GM12878 (cell line): ENCODE measurements at regions not wholly inside any gene's neighbourhood (a gene's known extent, or its start where the extent isn't known, plus 50 kb on each side); places are given as distances from the start of the nearest gene placed in this dataset.

Experiments
- CHD2 ChIP-seq: IDR thresholded peaks from 2 replicates; pipeline ENCODE4 v1.6.1; 2011; ENCODE audit warnings: low read depth, low read length, improper control_type of control experiment, borderline replicate concordance
- CTCF ChIP-seq, 3 experiments: IDR thresholded peaks in 2 of 3; conservative IDR thresholded peaks in 1 of 3; 2 replicates each; pipeline ENCODE4 v1.5.1; 2011; ENCODE audit warnings: low read depth in 3 of 3, low read length in 3 of 3, mild to moderate bottlenecking in 3 of 3, control low read depth in 2 of 3, moderate library complexity in 2 of 3, inconsistent platforms in 1 of 3, mixed read lengths in 1 of 3; ENCODE audit not compliant: control insufficient read depth in 2 of 3, insufficient read depth in 1 of 3; ENCODE audit errors: extremely low read depth in 1 of 3
- EZH2 ChIP-seq: IDR thresholded peaks from 2 replicates; pipeline ENCODE4 v1.6.1; 2012; ENCODE audit warnings: low read depth, mild to moderate bottlenecking, control low read depth, inconsistent platforms, low read length, borderline replicate concordance; ENCODE audit not compliant: control insufficient read depth
- JUNB ChIP-seq: IDR thresholded peaks from 2 replicates; pipeline ENCODE4 v1.6.1; 2016; ENCODE audit warnings: antibody characterized with exemption, mild to moderate bottlenecking
- MTA2 ChIP-seq: fragments of 450-650 bp; IDR thresholded peaks from 2 replicates; pipeline ENCODE4 v1.6.1; 2016; ENCODE audit warnings: low read depth, mild to moderate bottlenecking, moderate library complexity
- POLR2AphosphoS2 ChIP-seq: IDR thresholded peaks from 2 replicates; pipeline ENCODE4 v1.6.1; 2011; ENCODE audit warnings: low read depth, mild to moderate bottlenecking, low read length, improper control_type of control experiment, moderate library complexity
- PRDM15 ChIP-seq: fragments of 450-650 bp; formaldehyde crosslinking; IDR thresholded peaks from 2 replicates; pipeline ENCODE4 v1.4.0; 2020; ENCODE audit warnings: mild to moderate bottlenecking, moderate library complexity
- RB1 ChIP-seq: fragments of 450-650 bp; formaldehyde crosslinking; IDR thresholded peaks from 2 replicates; pipeline ENCODE4 v1.6.1; 2017; ENCODE audit warnings: mild to moderate bottlenecking, borderline replicate concordance
- REST ChIP-seq: IDR thresholded peaks from 2 replicates; pipeline ENCODE4 v1.6.1; 2012; ENCODE audit warnings: mild to moderate bottlenecking, low read depth, low read length
- SMARCA5 ChIP-seq: fragments of 450-650 bp; IDR thresholded peaks from 2 replicates; pipeline ENCODE4 v1.6.1; 2017; ENCODE audit warnings: mild to moderate bottlenecking
- STAT3 ChIP-seq: IDR thresholded peaks from 2 replicates; pipeline ENCODE4 v1.6.1; 2011; ENCODE audit warnings: low read depth, low read length, improper control_type of control experiment
- TAF1 ChIP-seq: IDR thresholded peaks from 2 replicates; pipeline ENCODE4 v1.6.1; 2011; ENCODE audit warnings: mild to moderate bottlenecking, low read depth, low read length, borderline replicate concordance
- ZNF24 ChIP-seq: fragments of 450-650 bp; IDR thresholded peaks from 2 replicates; pipeline ENCODE4 v1.6.1; 2017; ENCODE audit warnings: antibody characterized with exemption, mild to moderate bottlenecking

- TF ChIP-seq CTCF (IDR thresholded peaks at IDR 0.05 in 2 of 3, conservative IDR thresholded peaks at IDR 0.05 in 1 of 3; ENCODE audit: control insufficient read depth in 2 of 3, extremely low read depth in 1 of 3, insufficient read depth in 1 of 3, low read depth in 3 of 3, low read length in 3 of 3): no peak
- no peak for TF ChIP-seq CHD2
- TF ChIP-seq REST: no peak
- TF ChIP-seq RB1: no peak
- no peak for TF ChIP-seq SMARCA5
- no peak for TF ChIP-seq ZNF24
- no peak for TF ChIP-seq TAF1
- TF ChIP-seq POLR2AphosphoS2: no peak
- no peak for TF ChIP-seq JUNB
- no peak for TF ChIP-seq STAT3
- TF ChIP-seq PRDM15: no peak
- no peak for TF ChIP-seq MTA2
- no peak for TF ChIP-seq EZH2
Measured at GRCh38 chr2:122414902-122415301, 659.5 kb downstream of the TSN start.
